Loucy (cell line): ENCODE measurements at regions not wholly inside any gene's neighbourhood (a gene's known extent, or its start where the extent isn't known, plus 50 kb on each side); places are given as distances from the start of the nearest gene placed in this dataset.

ENCODE experiments used
- H2AFZ ChIP-seq: fragments of 200-600 bp; sonication (generic); 2 replicates; pipeline ENCODE4 v1.6.0; 2016; ENCODE audit warnings: antibody characterized with exemption, mild to moderate bottlenecking, low read length, moderate library complexity
- H3F3A ChIP-seq: fragments of 200-600 bp; 2 replicates; pipeline ENCODE4 v1.6.0; 2016; ENCODE audit warnings: antibody characterized with exemption, low read depth, mild to moderate bottlenecking
- H3K27me3 ChIP-seq: fragments of 200-600 bp; sonication (generic); 2 replicates; pipeline ENCODE4 v1.6.1; 2014; ENCODE audit warnings: low read length, mild to moderate bottlenecking; ENCODE audit not compliant: insufficient read depth, poor library complexity, severe bottlenecking
- H3K36me3 ChIP-seq: fragments of 200-600 bp; sonication (generic); 2 replicates; pipeline ENCODE4 v1.6.1; 2016; ENCODE audit warnings: low read length; ENCODE audit not compliant: insufficient read depth
- H3K4me1 ChIP-seq: fragments of 200-600 bp; sonication (generic); 2 replicates; pipeline ENCODE4 v1.5.1; 2014; ENCODE audit warnings: low read length, mild to moderate bottlenecking; ENCODE audit not compliant: insufficient read depth, poor library complexity, severe bottlenecking
- H3K4me2 ChIP-seq: fragments of 200-600 bp; sonication (generic); 2 replicates; pipeline ENCODE4 v1.6.0; 2014; ENCODE audit warnings: antibody characterized with exemption, low read length, low read depth, mild to moderate bottlenecking; ENCODE audit not compliant: poor library complexity, severe bottlenecking
- H3K4me3 ChIP-seq: fragments of 200-600 bp; sonication (generic); 2 replicates; pipeline ENCODE4 v1.5.1; 2014; ENCODE audit warnings: low read length, mild to moderate bottlenecking, mixed read lengths; ENCODE audit not compliant: poor library complexity, severe bottlenecking
- H3K79me2 ChIP-seq: fragments of 200-600 bp; sonication (generic); 2 replicates; pipeline ENCODE4 v1.6.1; 2014; ENCODE audit warnings: low read length; ENCODE audit not compliant: insufficient read depth
- H3K9ac ChIP-seq: fragments of 200-600 bp; sonication (generic); 2 replicates; pipeline ENCODE4 v1.6.0; 2014; ENCODE audit warnings: mild to moderate bottlenecking, low read depth, low read length, moderate library complexity; ENCODE audit not compliant: poor library complexity, severe bottlenecking
- H3K9me2 ChIP-seq: fragments of 200-600 bp; sonication (generic); replicated peaks from 2 replicates; pipeline ENCODE4 v1.6.1; 2016; ENCODE audit warnings: low read depth, low read length, mixed read lengths
- H3K9me3 ChIP-seq: fragments of 200-600 bp; sonication (generic); 2 replicates; pipeline ENCODE4 v1.6.1; 2014; ENCODE audit warnings: mild to moderate bottlenecking, antibody characterized with exemption, low read length, low read depth; ENCODE audit not compliant: insufficient read depth
- H4K20me1 ChIP-seq: fragments of 200-600 bp; sonication (generic); 2 replicates; pipeline ENCODE4 v1.6.0; 2014; ENCODE audit warnings: antibody characterized with exemption, low read length, mild to moderate bottlenecking; ENCODE audit not compliant: insufficient read depth, poor library complexity, severe bottlenecking
- EZH2phosphoT487 ChIP-seq: fragments of 200-600 bp; IDR thresholded peaks from 2 replicates; pipeline ENCODE4 v1.6.1; 2018; ENCODE audit warnings: antibody characterized with exemption, mild to moderate bottlenecking, moderate library complexity, borderline replicate concordance
- TF ChIP-seq, protein P1 (sequence below): fragments of 200-600 bp; sonication (generic); conservative IDR thresholded peaks from 2 replicates; pipeline ENCODE4 v1.5.1; 2014; ENCODE audit warnings: mild to moderate bottlenecking, antibody characterized with exemption, low read length

GRCh38 chr22:27526901-27527300 lies 274.7 kb downstream of the MN1 start:
- Histone ChIP-seq H3K9me2 (no peaks in the 10 kb centered on the region), H3K36me3 (no peaks in the 10 kb centered on the region), H3K9me3 (no peaks in the 10 kb centered on the region), H3K4me2 (no peak overlapping the region), H3K9ac (no peak overlapping the region), H3K27me3 (no peaks in the 10 kb centered on the region), H4K20me1 (no peaks in the 10 kb centered on the region), H3F3A (no peaks in the 10 kb centered on the region), H3K4me1 (no peaks in the 10 kb centered on the region), H3K79me2 (no peaks in the 10 kb centered on the region), H2AFZ (no peak overlapping the region), H3K4me3 (no peak overlapping the region)
- TF ChIP-seq, protein P1, sequence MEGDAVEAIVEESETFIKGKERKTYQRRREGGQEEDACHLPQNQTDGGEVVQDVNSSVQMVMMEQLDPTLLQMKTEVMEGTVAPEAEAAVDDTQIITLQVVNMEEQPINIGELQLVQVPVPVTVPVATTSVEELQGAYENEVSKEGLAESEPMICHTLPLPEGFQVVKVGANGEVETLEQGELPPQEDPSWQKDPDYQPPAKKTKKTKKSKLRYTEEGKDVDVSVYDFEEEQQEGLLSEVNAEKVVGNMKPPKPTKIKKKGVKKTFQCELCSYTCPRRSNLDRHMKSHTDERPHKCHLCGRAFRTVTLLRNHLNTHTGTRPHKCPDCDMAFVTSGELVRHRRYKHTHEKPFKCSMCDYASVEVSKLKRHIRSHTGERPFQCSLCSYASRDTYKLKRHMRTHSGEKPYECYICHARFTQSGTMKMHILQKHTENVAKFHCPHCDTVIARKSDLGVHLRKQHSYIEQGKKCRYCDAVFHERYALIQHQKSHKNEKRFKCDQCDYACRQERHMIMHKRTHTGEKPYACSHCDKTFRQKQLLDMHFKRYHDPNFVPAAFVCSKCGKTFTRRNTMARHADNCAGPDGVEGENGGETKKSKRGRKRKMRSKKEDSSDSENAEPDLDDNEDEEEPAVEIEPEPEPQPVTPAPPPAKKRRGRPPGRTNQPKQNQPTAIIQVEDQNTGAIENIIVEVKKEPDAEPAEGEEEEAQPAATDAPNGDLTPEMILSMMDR, result no peak
- TF ChIP-seq EZH2phosphoT487, result no peak

DNA sequence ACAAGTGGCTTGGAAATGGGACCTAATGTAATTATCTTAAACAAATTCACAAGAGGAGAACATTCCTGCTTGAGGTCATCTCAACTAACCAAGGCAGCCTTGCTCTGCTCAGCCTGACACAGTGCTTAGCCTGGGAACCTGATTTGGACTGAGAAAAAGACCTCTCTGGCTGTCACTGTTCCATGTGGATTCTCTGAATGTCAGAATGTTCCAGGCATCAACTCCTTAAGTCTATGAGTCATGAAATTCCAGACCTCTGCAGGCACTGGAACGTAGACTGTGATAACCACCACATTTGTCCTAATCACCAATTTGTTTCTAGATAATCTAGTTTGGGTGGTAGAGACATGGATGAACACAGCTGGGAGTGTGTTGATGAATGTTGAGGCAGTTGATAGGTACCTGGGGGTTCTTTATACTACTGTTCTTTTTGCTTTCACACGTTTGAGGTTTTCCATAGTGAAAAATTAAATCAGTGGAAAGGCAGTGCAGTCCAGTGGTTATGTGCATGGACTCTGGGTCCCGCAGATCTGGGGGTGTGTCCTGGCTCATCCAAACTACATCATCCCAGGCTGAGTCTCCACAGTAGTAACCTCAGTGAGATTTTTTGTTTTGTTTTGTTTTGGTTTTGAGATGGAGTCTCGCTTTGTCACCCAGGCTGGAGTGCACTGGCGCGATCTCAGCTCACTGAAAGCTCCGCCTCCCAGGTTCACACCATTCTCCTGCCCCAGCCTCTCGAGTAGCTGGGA lies 269.6 kb downstream of the MN1 start:
- Histone ChIP-seq H3K9ac (no peak overlapping the region), H3K36me3 (no peaks in the 10 kb centered on the region), H3K4me1 (no peaks in the 10 kb centered on the region), H3F3A (no peaks in the 10 kb centered on the region), H3K4me3 (no peak overlapping the region), H3K4me2 (no peak overlapping the region), H2AFZ (no peak overlapping the region), H3K9me2 (no peaks in the 10 kb centered on the region), H3K27me3 (no peaks in the 10 kb centered on the region), H3K79me2 (no peaks in the 10 kb centered on the region), H3K9me3 (no peaks in the 10 kb centered on the region), H4K20me1 (no peaks in the 10 kb centered on the region)
- TF ChIP-seq, protein P1, result no peak
- TF ChIP-seq EZH2phosphoT487, result no peak

- TF ChIP-seq, protein P1, result no peak
- no peak for TF ChIP-seq EZH2phosphoT487
These were observed 268.3 kb downstream of the MN1 start for GRCh38 chr22:27533105-27533745.

More at GRCh38 chr22:27533105-27533745, 268.3 kb downstream of the MN1 start:
- Histone ChIP-seq H3K79me2 (no peaks in the 10 kb centered on the region), H3K9me2 (no peaks in the 10 kb centered on the region), H4K20me1 (no peaks in the 10 kb centered on the region), H2AFZ (no peak overlapping the region), H3F3A (no peaks in the 10 kb centered on the region), H3K9ac (no peak overlapping the region), H3K4me3 (no peak overlapping the region), H3K4me2 (no peak overlapping the region), H3K36me3 (no peaks in the 10 kb centered on the region), H3K27me3 (no peaks in the 10 kb centered on the region), H3K9me3 (no peaks in the 10 kb centered on the region), H3K4me1 (no peaks in the 10 kb centered on the region)
